ENCODE measurements at regions not wholly inside any gene's neighbourhood (a gene's known extent, or its start where the extent isn't known, plus 50 kb on each side); places are given as distances from the start of the nearest gene placed in this dataset.

DNA sequence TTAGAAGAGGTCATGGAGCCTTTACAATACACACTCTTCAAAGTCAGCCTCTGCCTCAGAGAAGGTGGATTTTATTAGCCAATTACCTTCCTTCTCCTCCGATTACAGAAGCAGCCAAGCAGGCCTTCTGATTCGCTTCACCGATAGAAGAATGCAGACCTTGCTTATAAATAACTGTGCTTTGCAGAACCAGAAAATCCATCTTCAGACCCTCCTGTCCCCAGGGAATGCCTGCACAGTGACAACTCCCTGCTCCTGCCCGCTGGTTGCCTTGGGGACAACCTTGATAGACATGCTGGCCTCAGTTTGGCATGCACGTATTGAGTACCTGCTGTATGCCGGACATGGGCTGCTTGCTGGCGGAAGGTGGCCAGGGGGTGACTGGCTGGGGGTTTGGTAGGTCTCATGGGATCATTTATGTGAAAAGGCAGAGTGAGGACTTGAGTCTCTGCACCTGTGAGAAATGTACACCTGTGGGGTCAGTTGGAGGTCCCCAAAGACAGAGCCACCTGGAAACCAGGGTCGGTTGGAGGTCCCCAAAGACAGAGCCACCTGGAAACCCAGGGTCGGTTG, 1238.7 kb downstream of the BRD1 start:
- TF ChIP-seq, protein P1, sequence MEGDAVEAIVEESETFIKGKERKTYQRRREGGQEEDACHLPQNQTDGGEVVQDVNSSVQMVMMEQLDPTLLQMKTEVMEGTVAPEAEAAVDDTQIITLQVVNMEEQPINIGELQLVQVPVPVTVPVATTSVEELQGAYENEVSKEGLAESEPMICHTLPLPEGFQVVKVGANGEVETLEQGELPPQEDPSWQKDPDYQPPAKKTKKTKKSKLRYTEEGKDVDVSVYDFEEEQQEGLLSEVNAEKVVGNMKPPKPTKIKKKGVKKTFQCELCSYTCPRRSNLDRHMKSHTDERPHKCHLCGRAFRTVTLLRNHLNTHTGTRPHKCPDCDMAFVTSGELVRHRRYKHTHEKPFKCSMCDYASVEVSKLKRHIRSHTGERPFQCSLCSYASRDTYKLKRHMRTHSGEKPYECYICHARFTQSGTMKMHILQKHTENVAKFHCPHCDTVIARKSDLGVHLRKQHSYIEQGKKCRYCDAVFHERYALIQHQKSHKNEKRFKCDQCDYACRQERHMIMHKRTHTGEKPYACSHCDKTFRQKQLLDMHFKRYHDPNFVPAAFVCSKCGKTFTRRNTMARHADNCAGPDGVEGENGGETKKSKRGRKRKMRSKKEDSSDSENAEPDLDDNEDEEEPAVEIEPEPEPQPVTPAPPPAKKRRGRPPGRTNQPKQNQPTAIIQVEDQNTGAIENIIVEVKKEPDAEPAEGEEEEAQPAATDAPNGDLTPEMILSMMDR (IDR thresholded peaks at IDR 0.05) = no peak
- no peak for TF ChIP-seq POLR2A (IDR thresholded peaks at IDR 0.05)
